Heart left ventricle (tissue), 13 donors: ENCODE measurements at regions not wholly inside any gene's neighbourhood (a gene's known extent, or its start where the extent isn't known, plus 50 kb on each side); places are given as distances from the start of the nearest gene placed in this dataset.

ENCODE experiments used
- CTCF ChIP-seq, 12 donors: fragments of 200-600 bp; sonication (generic) in 4 of 12; IDR thresholded peaks; one replicate each; pipeline versions ENCODE4 v1.5.0 to v1.8.0; 2018 to 2022; ENCODE audit warnings: antibody characterized with exemption in 12 of 12, mild to moderate bottlenecking in 5 of 12
- POLR2A ChIP-seq, 2 donors: fragments of 450-650 bp; IDR thresholded peaks; one replicate each; pipeline ENCODE4 v1.6.1; 2017; ENCODE audit warnings: antibody characterized with exemption in 2 of 2, mild to moderate bottlenecking in 2 of 2, moderate library complexity in 2 of 2
- donor health status: ischemic (EF 13 %, LVEDD 7.1; RV severe dilation, severe dysfunction).
- donor health status: DM: no; HTN: yes; CAD: no.
- donor health status: DM: no; HTN: no; CAD: no.
- donor health status: ischemic (EF 25% LVEDD 6.9; RV normal size, moderate dysfunction).
- donor health status: ischemic (EF 25% LVEDD 5.7; RV mildly dilated, moderate dysfunction).
- donor health status: ischemic (EF 35%, LVEDD 5.7; RV mildly dilated, moderate dysfunction).
- donor health status: nonischemic (EF 11% LVEDD 7.7; RV severe dilation, severe dysfunction).
- donor health status: DM: yes; HTN: yes; CAD: no.
- donor health status: PGD.
- donor health status: ischemic (EF 29% LVEDD 5.4; RV normal size, mild dysfunction).
- donor health status: nonischemic (EF 23%, LVEDD 6.1; RV moderate dilation, normal function).

- TF ChIP-seq CTCF (IDR thresholded peaks at IDR 0.05): no peak
- no peak for TF ChIP-seq POLR2A (IDR thresholded peaks at IDR 0.05)
These were observed 218.7 kb upstream of the GPC6 start for GRCh38 chr13:93007928-93008327.
